ENCODE measurements at regions not wholly inside any gene's neighbourhood (a gene's known extent, or its start where the extent isn't known, plus 50 kb on each side); places are given as distances from the start of the nearest gene placed in this dataset.

- Histone ChIP-seq H3K27me3 (ENCODE audit: control insufficient read depth, insufficient read depth, low read length) (no peaks in the 10 kb centered on the region), H2AFZ (ENCODE audit: low read length) (no peak overlapping the region), H3K79me2 (ENCODE audit: control insufficient read depth, insufficient read depth, low read length) (no peaks in the 10 kb centered on the region), H3K36me3 (ENCODE audit: control insufficient read depth, insufficient read depth, low read length) (no peaks in the 10 kb centered on the region), H4K20me1 (ENCODE audit: control insufficient read depth, extremely low read depth, insufficient read depth, low read length) (no peaks in the 10 kb centered on the region), H3K4me2 (ENCODE audit: extremely low read depth, insufficient read depth, low read length) (no peak overlapping the region), H3K4me3 (replicated peaks in 1 of 4; ENCODE audit: control extremely low read depth in 1 of 4, insufficient read depth in 1 of 4, low read depth in 3 of 4, low read length in 4 of 4) (no peak overlapping the region), H3K4me1 (ENCODE audit: control insufficient read depth, extremely low read depth, insufficient read depth, low read length) (no peaks in the 10 kb centered on the region), H3K9ac (ENCODE audit: insufficient read depth, low read length) (no peak overlapping the region), H3K27ac (ENCODE audit: insufficient read depth, low read length) (no peak overlapping the region), H3K9me3 (ENCODE audit: control insufficient read depth, insufficient read depth, low read depth, low read length) (no peaks in the 10 kb centered on the region)
- no peak for DNase-seq (ENCODE audit: low read depth in 2 of 2)
- TF ChIP-seq EZH2 (IDR thresholded peaks at IDR 0.05; ENCODE audit: low read length, missing control alignments) (no peak), CTCF (conservative IDR thresholded peaks at IDR 0.05 in 1 of 2, IDR thresholded peaks at IDR 0.05 in 1 of 2; ENCODE audit: low read depth in 1 of 2, low read length in 2 of 2) (no peak)
These were observed 78.8 kb upstream of the PRPS1 start for GRCh38 chrX:107549504-107549903.

GRCh38 chrX:107551546-107551945 lies 76.8 kb upstream of the PRPS1 start:
- H3K79me2 ChIP-seq (ENCODE audit: control insufficient read depth, insufficient read depth, low read length) = no peaks in the 10 kb centered on the region
- H3K4me2 ChIP-seq (ENCODE audit: extremely low read depth, insufficient read depth, low read length) = no peak overlapping the region
- no peaks in the 10 kb centered on the region for H3K9me3 ChIP-seq (ENCODE audit: control insufficient read depth, insufficient read depth, low read depth, low read length)
- TF ChIP-seq CTCF (conservative IDR thresholded peaks at IDR 0.05 in 1 of 2, IDR thresholded peaks at IDR 0.05 in 1 of 2; ENCODE audit: low read depth in 1 of 2, low read length in 2 of 2) (no peak), EZH2 (IDR thresholded peaks at IDR 0.05; ENCODE audit: low read length, missing control alignments) (no peak)
- no peak for DNase-seq (ENCODE audit: low read depth in 2 of 2)
- no peak overlapping the region for H2AFZ ChIP-seq (ENCODE audit: low read length)
- no peak overlapping the region for H3K9ac ChIP-seq (ENCODE audit: insufficient read depth, low read length)
- no peaks in the 10 kb centered on the region for H3K36me3 ChIP-seq (ENCODE audit: control insufficient read depth, insufficient read depth, low read length)
- no peaks in the 10 kb centered on the region for H3K27me3 ChIP-seq (ENCODE audit: control insufficient read depth, insufficient read depth, low read length)
- no peak overlapping the region for H3K27ac ChIP-seq (ENCODE audit: insufficient read depth, low read length)
- no peaks in the 10 kb centered on the region for H3K4me1 ChIP-seq (ENCODE audit: control insufficient read depth, extremely low read depth, insufficient read depth, low read length)
- no peaks in the 10 kb centered on the region for H4K20me1 ChIP-seq (ENCODE audit: control insufficient read depth, extremely low read depth, insufficient read depth, low read length)
- H3K4me3 ChIP-seq (replicated peaks in 1 of 4; ENCODE audit: control extremely low read depth in 1 of 4, insufficient read depth in 1 of 4, low read depth in 3 of 4, low read length in 4 of 4) = no peak overlapping the region

GRCh38 chrX:107552930-107553329 lies 75.4 kb upstream of the PRPS1 start:
- peak in 1 of 2 donors; percentile 78 for DNase-seq (ENCODE audit: low read depth in 2 of 2)
- TF ChIP-seq EZH2 (IDR thresholded peaks at IDR 0.05; ENCODE audit: low read length, missing control alignments) (no peak), CTCF (conservative IDR thresholded peaks at IDR 0.05 in 1 of 2, IDR thresholded peaks at IDR 0.05 in 1 of 2; ENCODE audit: low read depth in 1 of 2, low read length in 2 of 2) (no peak)
- no peak overlapping the region for H3K4me3 ChIP-seq (replicated peaks in 1 of 4; ENCODE audit: control extremely low read depth in 1 of 4, insufficient read depth in 1 of 4, low read depth in 3 of 4, low read length in 4 of 4)

More at GRCh38 chrX:107552930-107553329, 75.4 kb upstream of the PRPS1 start:
- H3K9ac ChIP-seq (ENCODE audit: insufficient read depth, low read length) = no peak overlapping the region
- no peak overlapping the region for H3K4me2 ChIP-seq (ENCODE audit: extremely low read depth, insufficient read depth, low read length)
- no peaks in the 10 kb centered on the region for H3K79me2 ChIP-seq (ENCODE audit: control insufficient read depth, insufficient read depth, low read length)
- no peaks in the 10 kb centered on the region for H4K20me1 ChIP-seq (ENCODE audit: control insufficient read depth, extremely low read depth, insufficient read depth, low read length)
- no peak overlapping the region for H2AFZ ChIP-seq (ENCODE audit: low read length)
- H3K27ac ChIP-seq (ENCODE audit: insufficient read depth, low read length) = no peak overlapping the region
- H3K9me3 ChIP-seq (ENCODE audit: control insufficient read depth, insufficient read depth, low read depth, low read length) = no peaks in the 10 kb centered on the region
- no peaks in the 10 kb centered on the region for H3K4me1 ChIP-seq (ENCODE audit: control insufficient read depth, extremely low read depth, insufficient read depth, low read length)
- no peaks in the 10 kb centered on the region for H3K27me3 ChIP-seq (ENCODE audit: control insufficient read depth, insufficient read depth, low read length)
- H3K36me3 ChIP-seq (ENCODE audit: control insufficient read depth, insufficient read depth, low read length) = no peaks in the 10 kb centered on the region

Measured in fibroblast of lung (primary cell).